A172 (cell line): ENCODE measurements at regions not wholly inside any gene's neighbourhood (a gene's known extent, or its start where the extent isn't known, plus 50 kb on each side); places are given as distances from the start of the nearest gene placed in this dataset.

Experiments
- DNase-seq: peaks from one replicate; pipeline ENCODE4 v3.0.0-alpha.2; 2015; ENCODE audit warnings: low spot score

- no peak for DNase-seq
These were observed 97.0 kb downstream of the DISP1 start for GRCh38 chr1:222911866-222912265.

- no peak for DNase-seq
These were observed 97.9 kb downstream of the DISP1 start for GRCh38 chr1:222912730-222913129.

GRCh38 chr1:222914861-222915632, 100.2 kb downstream of the DISP1 start:
- DNase-seq, result no peak

GRCh38 chr1:222916100-222916499, 101.3 kb downstream of the DISP1 start:
- no peak for DNase-seq

GRCh38 chr1:222918801-222919477, 104.1 kb downstream of the DISP1 start:
- DNase-seq, result no peak

- no peak for DNase-seq
These were observed 104.6 kb downstream of the DISP1 start for GRCh38 chr1:222919478-222919865.

- no peak for DNase-seq
These were observed 105.3 kb downstream of the DISP1 start for GRCh38 chr1:222920169-222920568.

GRCh38 chr1:222921945-222922344, 107.1 kb downstream of the DISP1 start:
- no peak for DNase-seq

- DNase-seq, result no peak
These were observed 108.7 kb downstream of the DISP1 start for GRCh38 chr1:222923506-222923905.

- no peak for DNase-seq
These were observed 109.4 kb downstream of the DISP1 start for GRCh38 chr1:222924136-222924706.

- DNase-seq, result no peak
These were observed 111.7 kb downstream of the DISP1 start for GRCh38 chr1:222926566-222926965.

GRCh38 chr1:222927031-222927430, 112.2 kb downstream of the DISP1 start:
- no peak for DNase-seq

- no peak for DNase-seq
These were observed 113.4 kb downstream of the DISP1 start for GRCh38 chr1:222928212-222928611.

- DNase-seq, result no peak
These were observed 115.2 kb downstream of the DISP1 start for GRCh38 chr1:222930070-222930469.

GRCh38 chr1:222931023-222931422, 116.2 kb downstream of the DISP1 start:
- no peak for DNase-seq

GRCh38 chr1:222933273-222933672, 118.4 kb downstream of the DISP1 start:
- DNase-seq, result no peak

GRCh38 chr1:222935239-222935900, 120.5 kb downstream of the DISP1 start:
- no peak for DNase-seq

GRCh38 chr1:222936042-222936441, 121.2 kb downstream of the DISP1 start:
- DNase-seq, result no peak

- DNase-seq, result no peak
These were observed 124.1 kb downstream of the DISP1 start for GRCh38 chr1:222938986-222939385.

GRCh38 chr1:222940095-222940494, 125.3 kb downstream of the DISP1 start:
- DNase-seq, result no peak

GRCh38 chr1:222940906-222941305, 126.1 kb downstream of the DISP1 start:
- no peak for DNase-seq

- no peak for DNase-seq
These were observed 126.6 kb downstream of the DISP1 start for GRCh38 chr1:222941425-222941824.

GRCh38 chr1:222946436-222946835, 131.6 kb downstream of the DISP1 start:
- no peak for DNase-seq
